ENCODE measurements at regions not wholly inside any gene's neighbourhood (a gene's known extent, or its start where the extent isn't known, plus 50 kb on each side); places are given as distances from the start of the nearest gene placed in this dataset.
"Not testable (repeated sequence)": the region's sequence is repeated elsewhere in the genome, so short reads cannot be mapped to it uniquely, and the experiment has no call there.

- peak; percentile 18 for DNase-seq (ENCODE audit: low read depth)
These were observed 74.0 kb upstream of the LIPC start for GRCh38 chr15:58357529-58358476.

GRCh38 chr15:58360421-58361090 lies 71.2 kb upstream of the LIPC start:
- no peak for DNase-seq (ENCODE audit: low read depth)

- DNase-seq (ENCODE audit: low read depth): no peak
These were observed 70.5 kb upstream of the LIPC start for GRCh38 chr15:58361273-58361759.

GRCh38 chr15:58362262-58362922 lies 69.4 kb upstream of the LIPC start:
- no peak for DNase-seq (ENCODE audit: low read depth)

GRCh38 chr15:58363118-58363517 lies 68.7 kb upstream of the LIPC start:
- not testable (repeated sequence) for DNase-seq (ENCODE audit: low read depth)

- not testable (repeated sequence) for DNase-seq (ENCODE audit: low read depth)
These were observed 68.1 kb upstream of the LIPC start for GRCh38 chr15:58363673-58364072.

GRCh38 chr15:58365098-58365497 lies 66.7 kb upstream of the LIPC start:
- not testable (repeated sequence) for DNase-seq (ENCODE audit: low read depth)

- peak; percentile 93 for DNase-seq (ENCODE audit: low read depth)
These were observed 62.5 kb upstream of the LIPC start for GRCh38 chr15:58369261-58369701.

- DNase-seq (ENCODE audit: low read depth): no peak
These were observed 61.8 kb upstream of the LIPC start for GRCh38 chr15:58369956-58370355.

GRCh38 chr15:58374147-58374546 lies 57.6 kb upstream of the LIPC start:
- DNase-seq (ENCODE audit: low read depth): no peak

- no peak for DNase-seq (ENCODE audit: low read depth)
These were observed 54.6 kb upstream of the LIPC start for GRCh38 chr15:58377193-58377592.

GRCh38 chr15:58378241-58379085 lies 53.3 kb upstream of the LIPC start:
- DNase-seq (ENCODE audit: low read depth): peak; percentile 39

GRCh38 chr15:58379454-58379853 lies 52.3 kb upstream of the LIPC start:
- not testable (repeated sequence) for DNase-seq (ENCODE audit: low read depth)

- DNase-seq (ENCODE audit: low read depth): no peak
These were observed 51.4 kb upstream of the LIPC start for GRCh38 chr15:58380280-58380945.

- DNase-seq (ENCODE audit: low read depth): no peak
These were observed 50.1 kb upstream of the LIPC start for GRCh38 chr15:58381697-58382096.
